A673 (cell line): ENCODE measurements at regions not wholly inside any gene's neighbourhood (a gene's known extent, or its start where the extent isn't known, plus 50 kb on each side); places are given as distances from the start of the nearest gene placed in this dataset.

Experiments used
- EZH2 ChIP-seq: fragments of 200-600 bp; sonication (generic); IDR thresholded peaks from 2 replicates; pipeline ENCODE4 v1.6.1; 2017; ENCODE audit warnings: borderline replicate concordance, low read depth, mild to moderate bottlenecking, mixed read lengths, antibody characterized with exemption, low read length; ENCODE audit not compliant: poor library complexity, severe bottlenecking
- TF ChIP-seq, protein P1 (sequence below): fragments of 300-800, 200-600 bp; sonication (generic); conservative IDR thresholded peaks from 2 replicates; pipeline ENCODE4 v1.5.1; 2017; ENCODE audit warnings: low read depth, mild to moderate bottlenecking, antibody characterized with exemption, low read length, moderate library complexity, mixed read lengths

DNA sequence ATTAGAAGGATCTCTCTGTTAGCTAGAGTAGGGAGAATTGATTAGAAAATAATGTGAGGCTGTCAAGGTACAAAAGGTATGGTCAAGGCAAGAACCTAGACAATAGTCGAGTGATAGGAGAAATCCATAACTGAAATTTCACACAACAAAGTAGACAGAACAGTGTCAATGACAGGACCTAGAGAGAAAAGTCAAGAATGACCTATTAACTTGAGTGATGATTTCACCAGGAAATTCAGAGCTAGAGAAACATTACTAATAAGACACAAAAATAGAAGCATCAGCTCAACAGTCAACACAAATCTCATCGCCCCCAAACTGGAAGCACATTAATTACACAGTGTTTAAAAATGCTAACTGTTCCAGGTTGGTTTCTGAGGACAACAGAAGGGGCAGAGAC, 532.4 kb downstream of the CDH10 start:
- TF ChIP-seq, protein P1, sequence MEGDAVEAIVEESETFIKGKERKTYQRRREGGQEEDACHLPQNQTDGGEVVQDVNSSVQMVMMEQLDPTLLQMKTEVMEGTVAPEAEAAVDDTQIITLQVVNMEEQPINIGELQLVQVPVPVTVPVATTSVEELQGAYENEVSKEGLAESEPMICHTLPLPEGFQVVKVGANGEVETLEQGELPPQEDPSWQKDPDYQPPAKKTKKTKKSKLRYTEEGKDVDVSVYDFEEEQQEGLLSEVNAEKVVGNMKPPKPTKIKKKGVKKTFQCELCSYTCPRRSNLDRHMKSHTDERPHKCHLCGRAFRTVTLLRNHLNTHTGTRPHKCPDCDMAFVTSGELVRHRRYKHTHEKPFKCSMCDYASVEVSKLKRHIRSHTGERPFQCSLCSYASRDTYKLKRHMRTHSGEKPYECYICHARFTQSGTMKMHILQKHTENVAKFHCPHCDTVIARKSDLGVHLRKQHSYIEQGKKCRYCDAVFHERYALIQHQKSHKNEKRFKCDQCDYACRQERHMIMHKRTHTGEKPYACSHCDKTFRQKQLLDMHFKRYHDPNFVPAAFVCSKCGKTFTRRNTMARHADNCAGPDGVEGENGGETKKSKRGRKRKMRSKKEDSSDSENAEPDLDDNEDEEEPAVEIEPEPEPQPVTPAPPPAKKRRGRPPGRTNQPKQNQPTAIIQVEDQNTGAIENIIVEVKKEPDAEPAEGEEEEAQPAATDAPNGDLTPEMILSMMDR, result no peak
- no peak for TF ChIP-seq EZH2
